ENCODE measurements at regions not wholly inside any gene's neighbourhood (a gene's known extent, or its start where the extent isn't known, plus 50 kb on each side); places are given as distances from the start of the nearest gene placed in this dataset.

DNA sequence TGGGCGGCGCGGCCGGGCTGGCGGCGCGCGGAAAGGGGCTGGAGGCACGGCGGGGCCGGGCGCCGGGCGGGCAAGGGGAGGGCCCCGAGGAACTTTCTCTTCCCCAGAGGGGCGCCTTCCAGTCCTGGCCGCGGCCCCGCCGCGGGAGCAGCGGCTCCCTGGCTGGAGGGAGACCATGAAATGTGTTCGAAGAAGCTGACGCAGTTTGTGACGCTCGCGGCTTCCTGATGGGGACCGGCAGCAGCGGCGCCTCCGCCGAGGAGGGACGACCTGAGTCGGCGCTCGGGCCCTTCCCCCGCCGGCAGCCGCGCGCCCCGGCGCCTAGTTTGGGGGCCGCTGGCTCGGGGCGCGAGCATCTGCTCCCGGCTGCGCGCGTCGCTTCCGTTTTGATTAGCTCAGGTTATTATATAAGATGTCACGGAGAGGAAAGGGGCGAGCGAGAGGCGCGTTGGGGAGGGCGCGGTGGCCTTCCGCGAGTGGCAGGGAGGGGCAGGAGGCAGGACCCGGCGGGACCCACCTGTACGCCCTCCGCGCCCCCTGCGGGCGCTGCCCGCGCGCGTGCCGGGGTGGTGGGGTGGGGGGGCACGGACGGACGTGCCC is 57.1 kb upstream of the PCGF5 start:
- Mint-ChIP-seq H3K4me1 (peaks cover 27 to 61% (median 51%) of the 10 kb centered on the region in 7 donors), H3K9me3 (peaks cover 0 to 14% (median 5%) of the 10 kb centered on the region in 11 donors), H3K27ac (peak overlapping the region; percentile 88 to 98 (median 95)), H3K27me3 (peaks cover 0 to 19% (median 0%) of the 10 kb centered on the region in 5 donors), H3K4me3 (peak overlapping the region; percentile 88 to 95 (median 93)), H3K36me3 (peaks cover 7 to 14% (median 14%) of the 10 kb centered on the region in 5 donors)
- H3K9me3 ChIP-seq (ENCODE audit: control insufficient read depth in 2 of 3, low read length in 3 of 3) = no peaks in the 10 kb centered on the region
- intact Hi-C loops (cut with micrococcal nuclease) = loop anchor here (1.0 to 10.0 kb wide), 18 partner anchors 35 to 1909 kb away; partner anchors contain the start of genes HECTD2 (in 2 of the 2), PCGF5 (in 2 of the 2), BTAF1 (in 1 of the 2) and CPEB3 (in 1 of the 2)
- ATAC-seq = peak; percentile 75
- peaks cover 8 to 20% of the 10 kb centered on the region in 2 donors for H3K4me1 ChIP-seq (ENCODE audit: control insufficient read depth in 2 of 2, insufficient read depth in 2 of 2, low read length in 2 of 2)
- peak overlapping the region; percentile 74 for H3K4me3 ChIP-seq (ENCODE audit: low read length)
- ChIA-PET CTCF (interaction anchor here (0.9 to 1.1 kb wide), 3 partner anchors 19 to 56 kb away, joined by 3 to 7 read pairs (median 3); no protein-coding TSS in a partner anchor), POLR2A (interaction anchor here (0.6 to 3.5 kb wide), 23 partner anchors 8 to 1685 kb away, joined by 3 to 22 read pairs (median 4); partner anchors contain the start of genes BTAF1, EXOC6 and PCGF5)
- H3K27ac ChIP-seq (ENCODE audit: low read depth, low read length) = peak overlapping the region; percentile 96
- H3K27me3 ChIP-seq (ENCODE audit: control insufficient read depth in 2 of 2, insufficient read depth in 2 of 2, low read length in 2 of 2) = no peaks in the 10 kb centered on the region
- peak; percentile 72 to 92 (median 88) for DNase-seq
- no peaks in the 10 kb centered on the region for H3K36me3 ChIP-seq (ENCODE audit: control insufficient read depth in 2 of 3, insufficient read depth in 3 of 3, low read length in 3 of 3)

DNA sequence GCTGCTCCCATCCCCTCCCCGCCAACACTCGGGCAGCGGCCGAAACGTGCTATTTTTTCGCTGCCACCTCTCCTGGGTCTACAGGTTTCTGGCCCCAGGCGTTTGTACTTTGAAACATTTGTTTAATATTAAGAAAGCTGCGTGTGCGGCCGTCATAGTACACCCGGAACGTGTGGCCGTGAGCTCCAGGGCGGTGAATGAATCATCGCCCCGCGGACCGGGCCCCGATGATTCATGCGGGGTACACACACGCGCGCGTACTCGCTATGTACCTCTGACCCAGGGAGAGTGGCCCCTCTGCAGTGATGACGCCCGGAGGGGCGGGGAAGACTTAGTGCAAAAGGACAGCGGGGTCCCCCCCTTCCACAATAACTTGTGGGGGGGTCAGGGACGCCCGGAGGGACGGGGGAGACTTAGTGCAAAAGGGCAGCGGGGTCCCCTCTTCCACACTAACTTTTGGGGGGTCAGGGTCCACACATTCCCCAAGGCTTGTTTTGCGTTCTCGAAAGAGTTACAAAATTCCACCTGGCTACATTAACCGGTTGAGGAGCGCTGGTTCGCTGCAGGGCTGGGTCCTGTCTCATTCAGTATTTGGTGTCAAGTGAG is 56.5 kb upstream of the PCGF5 start:
- peak overlapping the region; percentile 88 to 98 (median 95) for H3K27ac Mint-ChIP-seq
- Histone ChIP-seq H3K36me3 (ENCODE audit: control insufficient read depth in 2 of 3, insufficient read depth in 3 of 3, low read length in 3 of 3) (no peaks in the 10 kb centered on the region), H3K4me3 (ENCODE audit: low read length) (peak overlapping the region; percentile 74), H3K9me3 (ENCODE audit: control insufficient read depth in 2 of 3, low read length in 3 of 3) (no peaks in the 10 kb centered on the region), H3K27ac (ENCODE audit: low read depth, low read length) (peak overlapping the region; percentile 96), H3K4me1 (ENCODE audit: control insufficient read depth in 2 of 2, insufficient read depth in 2 of 2, low read length in 2 of 2) (peaks cover 8 to 20% of the 10 kb centered on the region in 2 donors), H3K27me3 (ENCODE audit: control insufficient read depth in 2 of 2, insufficient read depth in 2 of 2, low read length in 2 of 2) (no peaks in the 10 kb centered on the region)
- CTCF ChIA-PET = interaction anchor here (0.5 to 1.0 kb wide), 3 partner anchors 19 to 253 kb away, joined by 3 to 7 read pairs (median 5); no protein-coding TSS in a partner anchor
- peaks cover 0 to 20% (median 5%) of the 10 kb centered on the region in 11 donors for H3K9me3 Mint-ChIP-seq
- H3K4me1 Mint-ChIP-seq = peaks cover 28 to 63% (median 52%) of the 10 kb centered on the region in 7 donors
- DNase-seq (peak in 6 of 9 donors; percentile 12 to 70 (median 24)), ATAC-seq (peak; percentile 38)
- H3K27me3 Mint-ChIP-seq = peaks cover 0 to 19% (median 0%) of the 10 kb centered on the region in 5 donors
- POLR2A ChIA-PET = interaction anchor here (0.6 to 3.5 kb wide), 24 partner anchors 8 to 1684 kb away, joined by 3 to 22 read pairs (median 4); partner anchors contain the start of genes BTAF1, EXOC6 and PCGF5
- intact Hi-C loops (cut with micrococcal nuclease) = loop anchor here (1.0 to 10.0 kb wide), 21 partner anchors 9 to 1909 kb away; partner anchors contain the start of genes HECTD2 (in 2 of the 2), PCGF5 (in 2 of the 2), RPP30 (in 2 of the 2) and BTAF1 (in 1 of the 2)
- H3K36me3 Mint-ChIP-seq = peaks cover 7 to 17% (median 14%) of the 10 kb centered on the region in 5 donors
- peak overlapping the region; percentile 88 to 95 (median 93) for H3K4me3 Mint-ChIP-seq

DNA sequence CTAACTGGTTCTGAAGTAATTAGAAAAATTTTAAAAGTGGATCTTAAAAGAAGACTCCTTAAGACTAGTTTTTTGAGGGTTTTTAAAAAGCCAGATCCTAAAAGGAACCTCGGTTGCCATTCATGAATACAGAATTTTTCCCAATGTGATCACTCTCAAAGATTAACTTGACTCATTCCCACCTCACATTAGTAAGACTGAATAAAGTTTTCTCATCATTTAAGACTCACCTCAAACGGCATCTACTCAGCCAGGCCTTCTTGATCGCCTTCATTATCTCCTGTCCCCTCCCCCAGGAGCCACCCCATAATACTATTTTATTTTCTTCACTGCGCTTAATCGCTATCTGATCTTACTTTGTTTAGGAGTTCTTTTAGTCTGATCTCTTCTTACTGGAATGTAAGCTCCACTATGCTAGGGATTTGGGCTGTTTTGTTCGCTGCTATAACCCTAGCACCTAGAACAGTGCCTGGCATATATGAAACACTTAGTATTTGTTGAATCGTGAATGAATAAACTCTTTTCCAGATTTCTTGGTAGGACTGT is 55.9 kb upstream of the PCGF5 start:
- Histone ChIP-seq H3K27ac (ENCODE audit: low read depth, low read length) (peak overlapping the region; percentile 96), H3K9me3 (ENCODE audit: control insufficient read depth in 2 of 3, low read length in 3 of 3) (no peaks in the 10 kb centered on the region), H3K27me3 (ENCODE audit: control insufficient read depth in 2 of 2, insufficient read depth in 2 of 2, low read length in 2 of 2) (no peaks in the 10 kb centered on the region), H3K4me3 (ENCODE audit: low read length) (peak overlapping the region; percentile 74), H3K36me3 (ENCODE audit: control insufficient read depth in 2 of 3, insufficient read depth in 3 of 3, low read length in 3 of 3) (no peaks in the 10 kb centered on the region), H3K4me1 (ENCODE audit: control insufficient read depth in 2 of 2, insufficient read depth in 2 of 2, low read length in 2 of 2) (peaks cover 8 to 20% of the 10 kb centered on the region in 2 donors)
- peaks cover 0 to 27% (median 7%) of the 10 kb centered on the region in 11 donors for H3K9me3 Mint-ChIP-seq
- ChIA-PET POLR2A (interaction anchor here (0.7 to 3.5 kb wide), 12 partner anchors 14 to 762 kb away, joined by 3 to 22 read pairs (median 5); partner anchors contain the start of genes BTAF1 and PCGF5), CTCF (interaction anchor here (1.5 kb wide), 2 partner anchors 56 to 86 kb away, joined by 3 to 8 read pairs; partner anchors contain the start of gene PCGF5)
- peak in 4 of 9 donors; percentile 13 to 32 (median 18) for DNase-seq
- H3K27me3 Mint-ChIP-seq = peaks cover 0 to 19% (median 0%) of the 10 kb centered on the region in 5 donors
- peaks cover 28 to 67% (median 52%) of the 10 kb centered on the region in 7 donors for H3K4me1 Mint-ChIP-seq
- intact Hi-C loops (cut with micrococcal nuclease) = loop anchor here (1.0 to 10.0 kb wide), 12 partner anchors 9 to 1910 kb away; partner anchors contain the start of genes BTAF1 (in 1 of the 2), CPEB3 (in 1 of the 2), FGFBP3 (in 1 of the 2) and HECTD2 (in 1 of the 2)
- H3K36me3 Mint-ChIP-seq = peaks cover 7 to 23% (median 17%) of the 10 kb centered on the region in 5 donors
- peak overlapping the region; percentile 39 to 98 (median 95) for H3K27ac Mint-ChIP-seq
- H3K4me3 Mint-ChIP-seq = peak overlapping the region; percentile 88 to 95 (median 93)
- no peak for ATAC-seq

DNA sequence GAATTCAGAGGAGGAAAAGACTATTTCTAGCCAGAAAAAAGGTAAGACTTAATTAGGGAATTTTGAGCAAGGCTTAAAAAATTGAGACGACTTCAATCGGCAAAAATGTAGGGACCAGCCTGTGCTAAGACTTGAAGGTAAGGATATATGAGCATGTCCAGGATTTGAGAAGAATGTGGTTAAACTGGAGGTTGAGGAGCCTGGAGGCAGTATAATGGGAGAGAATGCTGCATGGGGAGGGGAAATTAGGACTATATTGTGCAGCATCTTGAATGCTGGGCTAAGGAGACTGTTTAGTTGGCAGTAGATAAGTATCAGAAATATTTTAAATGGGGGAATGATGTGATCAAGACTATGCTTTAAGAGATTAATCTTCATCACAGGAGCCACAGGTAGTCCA is 53.1 kb upstream of the PCGF5 start:
- no peak overlapping the region for H3K4me3 ChIP-seq (ENCODE audit: low read length)
- Mint-ChIP-seq H3K9me3 (peaks cover 8 to 50% (median 14%) of the 10 kb centered on the region in 11 donors), H3K4me1 (peaks cover 23 to 69% (median 57%) of the 10 kb centered on the region in 7 donors), H3K27ac (peak overlapping the region in 6 of 9 donors; percentile 3 to 33 (median 11)), H3K36me3 (peaks cover 15 to 42% (median 33%) of the 10 kb centered on the region in 5 donors), H3K27me3 (peaks cover 0 to 12% (median 0%) of the 10 kb centered on the region in 5 donors), H3K4me3 (peak overlapping the region in 1 of 10 donors; percentile 14)
- H3K27me3 ChIP-seq (ENCODE audit: control insufficient read depth in 2 of 2, insufficient read depth in 2 of 2, low read length in 2 of 2) = no peaks in the 10 kb centered on the region
- no peaks in the 10 kb centered on the region for H3K36me3 ChIP-seq (ENCODE audit: control insufficient read depth in 2 of 3, insufficient read depth in 3 of 3, low read length in 3 of 3)
- CTCF ChIA-PET = no interaction called here
- ATAC-seq (no peak), DNase-seq (no peak)
- POLR2A ChIA-PET = no interaction called here
- no peak overlapping the region for H3K27ac ChIP-seq (ENCODE audit: low read depth, low read length)
- H3K4me1 ChIP-seq (ENCODE audit: control insufficient read depth in 2 of 2, insufficient read depth in 2 of 2, low read length in 2 of 2) = peaks cover 0 to 14% of the 10 kb centered on the region in 2 donors
- H3K9me3 ChIP-seq (ENCODE audit: control insufficient read depth in 2 of 3, low read length in 3 of 3) = peaks cover 0 to 9% (median 0%) of the 10 kb centered on the region in 3 experiments
- intact Hi-C loops (cut with micrococcal nuclease) = loop anchor here (10.0 kb wide), 3 partner anchors 133 to 1913 kb away; partner anchors contain the start of genes HECTD2 (in 1 of the 2) and LIPA (in 1 of the 2)

DNA sequence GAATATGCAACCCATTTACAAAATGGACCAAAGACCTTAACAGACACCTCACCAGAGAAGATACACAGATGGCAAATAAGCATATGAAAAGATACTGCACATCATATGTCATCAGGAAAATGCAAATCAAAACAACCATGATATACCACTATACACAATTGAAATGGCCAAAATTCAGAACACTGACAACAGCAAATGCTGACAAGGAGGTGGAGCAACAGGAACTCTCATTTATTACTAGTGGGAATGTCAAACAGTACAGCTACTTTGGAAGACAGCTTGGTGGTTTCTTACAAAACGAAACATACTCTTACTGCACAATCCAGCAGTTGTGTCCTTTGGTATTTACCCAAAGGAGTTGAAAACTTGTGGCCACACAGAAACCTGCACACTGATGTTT is 50.0 kb upstream of the PCGF5 start:
- H3K4me1 ChIP-seq (ENCODE audit: control insufficient read depth in 2 of 2, insufficient read depth in 2 of 2, low read length in 2 of 2) = no peaks in the 10 kb centered on the region
- Mint-ChIP-seq H3K9me3 (peaks cover 10 to 66% (median 19%) of the 10 kb centered on the region in 11 donors), H3K27ac (no peak overlapping the region), H3K4me1 (peaks cover 18 to 73% (median 60%) of the 10 kb centered on the region in 7 donors), H3K36me3 (peaks cover 20 to 66% (median 57%) of the 10 kb centered on the region in 5 donors), H3K4me3 (no peak overlapping the region), H3K27me3 (no peaks in the 10 kb centered on the region)
- ChIA-PET CTCF (interaction anchor here (0.6 kb wide), 1 partner anchor 552 kb away, joined by 3 read pairs; no protein-coding TSS in a partner anchor), POLR2A (interaction anchor here (0.6 kb wide), 1 partner anchor 1076 kb away, joined by 3 read pairs; no protein-coding TSS in a partner anchor)
- intact Hi-C loops (cut with micrococcal nuclease) = no loop called here
- no peaks in the 10 kb centered on the region for H3K36me3 ChIP-seq (ENCODE audit: control insufficient read depth in 2 of 3, insufficient read depth in 3 of 3, low read length in 3 of 3)
- ATAC-seq (no peak), DNase-seq (no peak)
- H3K9me3 ChIP-seq (ENCODE audit: control insufficient read depth in 2 of 3, low read length in 3 of 3) = peaks cover 0 to 13% (median 0%) of the 10 kb centered on the region in 3 experiments
- no peak overlapping the region for H3K27ac ChIP-seq (ENCODE audit: low read depth, low read length)
- no peaks in the 10 kb centered on the region for H3K27me3 ChIP-seq (ENCODE audit: control insufficient read depth in 2 of 2, insufficient read depth in 2 of 2, low read length in 2 of 2)
- no peak overlapping the region for H3K4me3 ChIP-seq (ENCODE audit: low read length)
